Activated B cell treated with CpG ODN at 0.5 μM for 24 hours (primary cell): ENCODE measurements at regions not wholly inside any gene's neighbourhood (a gene's known extent, or its start where the extent isn't known, plus 50 kb on each side); places are given as distances from the start of the nearest gene placed in this dataset.

Experiments used
- ATAC-seq: fragments of 200-7000 bp; cut with Tn5 transposase; one replicate; pipeline ENCODE4 v1.10.0; 2021; ENCODE audit warnings: low read depth, mild to moderate bottlenecking, moderate library complexity
- CTCF ChIA-PET: fragments of 350-600 bp; sonication (Branson Sonifier 250); formaldehyde crosslinking; loops from one replicate; lab custom pipeline; 2021; ENCODE audit warnings: antibody characterized with exemption; lab: Charles Lee
- POLR2A ChIA-PET: fragments of 350-600 bp; sonication (Branson Sonifier 250); formaldehyde crosslinking; loops from one replicate; lab custom pipeline; 2021; ENCODE audit warnings: antibody characterized with exemption; lab: Charles Lee
- DNase-seq: peaks from one replicate; pipeline ENCODE4 v3.0.0; 2022
- H3K27ac Mint-ChIP-seq: one replicate; pipeline ENCODE4 v1.8.0; 2020; ENCODE audit warnings: mixed read lengths
- H3K27me3 Mint-ChIP-seq: one replicate; pipeline ENCODE4 v1.8.0; 2021; ENCODE audit warnings: mixed read lengths
- H3K36me3 Mint-ChIP-seq: one replicate; pipeline ENCODE4 v1.8.0; 2021; ENCODE audit warnings: low read depth, mixed read lengths
- H3K4me1 Mint-ChIP-seq: one replicate; pipeline ENCODE4 v1.8.0; 2021; ENCODE audit warnings: mixed read lengths
- H3K4me3 Mint-ChIP-seq: one replicate; pipeline ENCODE4 v1.8.0; 2020; ENCODE audit warnings: mild to moderate bottlenecking, mixed read lengths
- H3K9me3 Mint-ChIP-seq: one replicate; pipeline ENCODE4 v1.8.0; 2020; ENCODE audit warnings: mixed read lengths
- CTCF ChIP-seq: fragments of 200-600 bp; IDR thresholded peaks from one replicate; pipeline ENCODE4 v1.8.0; 2022; ENCODE audit warnings: antibody characterized with exemption, mild to moderate bottlenecking
- intact Hi-C: fragments of 100-400 bp; cut with micrococcal nuclease; formaldehyde crosslinking; loops from one replicate; pipeline ENCODE4 v1.15.1; 2024

- intact Hi-C loops: no loop called here
- H3K27me3 Mint-ChIP-seq: peaks cover 4% of the 10 kb centered on the region
- no peak overlapping the region for H3K27ac Mint-ChIP-seq
- ATAC-seq (no peak), DNase-seq (no peak)
- CTCF ChIA-PET: no interaction called here
- H3K9me3 Mint-ChIP-seq: no peaks in the 10 kb centered on the region
- H3K36me3 Mint-ChIP-seq: no peaks in the 10 kb centered on the region
- TF ChIP-seq CTCF: no peak
- H3K4me3 Mint-ChIP-seq: no peak overlapping the region
- POLR2A ChIA-PET: no interaction called here
- H3K4me1 Mint-ChIP-seq: no peaks in the 10 kb centered on the region
These were observed 213.7 kb upstream of the P2RY1 start for GRCh38 chr3:152621006-152621868.

- intact Hi-C loops: no loop called here
- H3K27ac Mint-ChIP-seq: no peak overlapping the region
- H3K27me3 Mint-ChIP-seq: peaks cover 4% of the 10 kb centered on the region
- ChIA-PET CTCF (no interaction called here), POLR2A (no interaction called here)
- no peak for TF ChIP-seq CTCF
- H3K4me3 Mint-ChIP-seq: no peak overlapping the region
- ATAC-seq (no peak), DNase-seq (no peak)
- no peaks in the 10 kb centered on the region for H3K36me3 Mint-ChIP-seq
- H3K4me1 Mint-ChIP-seq: no peaks in the 10 kb centered on the region
- no peaks in the 10 kb centered on the region for H3K9me3 Mint-ChIP-seq
These were observed 212.7 kb upstream of the P2RY1 start for GRCh38 chr3:152621967-152622810.

- no peak for TF ChIP-seq CTCF
- Mint-ChIP-seq H3K9me3 (no peaks in the 10 kb centered on the region), H3K27me3 (peaks cover 4% of the 10 kb centered on the region), H3K4me3 (no peak overlapping the region), H3K4me1 (no peaks in the 10 kb centered on the region), H3K36me3 (no peaks in the 10 kb centered on the region), H3K27ac (no peak overlapping the region)
- no peak for DNase-seq
- intact Hi-C loops: no loop called here
- CTCF ChIA-PET: no interaction called here
- POLR2A ChIA-PET: no interaction called here
- no peak for ATAC-seq
These were observed 212.1 kb upstream of the P2RY1 start for GRCh38 chr3:152622811-152623167.

- ChIA-PET POLR2A (no interaction called here), CTCF (no interaction called here)
- no peak for TF ChIP-seq CTCF
- peaks cover 4% of the 10 kb centered on the region for H3K27me3 Mint-ChIP-seq
- H3K27ac Mint-ChIP-seq: no peak overlapping the region
- H3K4me3 Mint-ChIP-seq: no peak overlapping the region
- no peaks in the 10 kb centered on the region for H3K36me3 Mint-ChIP-seq
- DNase-seq (no peak), ATAC-seq (no peak)
- intact Hi-C loops: no loop called here
- no peaks in the 10 kb centered on the region for H3K9me3 Mint-ChIP-seq
- no peaks in the 10 kb centered on the region for H3K4me1 Mint-ChIP-seq
These were observed 211.5 kb upstream of the P2RY1 start for GRCh38 chr3:152623286-152623911.

- Mint-ChIP-seq H3K36me3 (no peaks in the 10 kb centered on the region), H3K27ac (no peak overlapping the region), H3K4me3 (no peak overlapping the region), H3K9me3 (peaks cover 2% of the 10 kb centered on the region), H3K4me1 (no peaks in the 10 kb centered on the region), H3K27me3 (peaks cover 4% of the 10 kb centered on the region)
- POLR2A ChIA-PET: no interaction called here
- CTCF ChIA-PET: no interaction called here
- intact Hi-C loops: no loop called here
- DNase-seq (no peak), ATAC-seq (no peak)
- no peak for TF ChIP-seq CTCF
These were observed 208.7 kb upstream of the P2RY1 start for GRCh38 chr3:152626226-152626625.
